Pancreas (tissue), 10 donors: ENCODE measurements at regions not wholly inside any gene's neighbourhood (a gene's known extent, or its start where the extent isn't known, plus 50 kb on each side); places are given as distances from the start of the nearest gene placed in this dataset.

Source experiments
- ATAC-seq, 4 donors: fragments of 200-7000 bp; cut with Tn5 transposase; one replicate each; pipeline versions ENCODE4 v1.8.0 to v1.9.1; 2020; ENCODE audit warnings: mild to moderate bottlenecking in 4 of 4, moderate library complexity in 4 of 4
- DNase-seq, 6 donors: peaks; one replicate each; pipeline ENCODE4 v3.0.0-alpha.2; 2020
- FAIRE-seq: peaks from 2 replicates; lab custom pipeline; 2012; peaks lifted over from hg19 to GRCh38; lab: Jason Lieb, UNC
- H3K27ac ChIP-seq, 4 donors: fragments of 200-600 bp; sonication (generic); 1 replicate in 3 of 4; 2 replicates in 1 of 4; pipeline versions ENCODE4 v1.5.0 to v1.8.0; 2020
- H3K27me3 ChIP-seq, 4 donors: fragments of 200-600 bp; one replicate each; pipeline ENCODE4 v1.8.0; 2021
- H3K36me3 ChIP-seq, 3 donors: fragments of 200-600 bp; sonication (generic) in 1 of 3; one replicate each; pipeline versions ENCODE4 v1.5.0 to v1.8.0; 2020 to 2021
- H3K4me1 ChIP-seq, 3 donors: fragments of 200-600 bp; one replicate each; pipeline ENCODE4 v1.8.0; 2021
- H3K4me3 ChIP-seq, 4 donors: fragments of 200-600 bp; sonication (generic) in 2 of 4; one replicate each; pipeline versions ENCODE4 v1.5.0 to v1.8.0; 2020 to 2021
- H3K9me3 ChIP-seq, 4 donors: fragments of 200-600 bp; one replicate each; pipeline ENCODE4 v1.8.0; 2021
- CTCF ChIP-seq, 4 donors: fragments of 200-600 bp; sonication (generic) in 3 of 4; IDR thresholded peaks; one replicate each; pipeline versions ENCODE4 v1.5.0 to v1.8.0; 2021; ENCODE audit warnings: antibody characterized with exemption in 4 of 4
- WGBS, 2 donors: extraction: QIAGEN DNeasy Blood & Tissue Kit; methylation state at CpG; one replicate each; pipeline ENCODE4 v1.1.7; 2013; 5-methylcytosine and 5-hydroxymethylcytosine counted together
- intact Hi-C, 3 donors: fragments of 100-400 bp; cut with DNase I; formaldehyde crosslinking; loops; one replicate each; pipeline versions ENCODE4 v1.11.1 to v1.14.2; 2022
- donor health status: healthy with polysubstance abuse.
- donor health status: DM: no; HTN: no; CAD: no; lungs with moderate emphysema.
- donor health status: DM: no; HTN: no; CAD: no.
- donor health status: control.
- donor health status: control.
- donor health status: Bipolar disorder and iron deficiency.
- donor health status: DM: yes; HTN: yes; CAD: no.
- donor health status: DM: no; HTN: no; CAD: no.
- donor health status: DM: no; HTN: no; CAD: no.
- donor health status: DM: yes; HTN: yes; CAD: no.

- intact Hi-C loops = no loop called here
- no peaks in the 10 kb centered on the region for H3K27me3 ChIP-seq
- ATAC-seq (no peak), FAIRE-seq (no peak), DNase-seq (no peak)
- no peaks in the 10 kb centered on the region for H3K4me1 ChIP-seq
- TF ChIP-seq CTCF (IDR thresholded peaks at IDR 0.05) = no peak
- H3K36me3 ChIP-seq = no peaks in the 10 kb centered on the region
- H3K9me3 ChIP-seq = no peaks in the 10 kb centered on the region
- no peak overlapping the region for H3K27ac ChIP-seq
- H3K4me3 ChIP-seq = no peak overlapping the region
- WGBS, 2 donors = 50 to 66% methylated on average over 1 of the region's 1 CpG
Measured at GRCh38 chr1:80579055-80579454, 1221.7 kb upstream of the ADGRL2 start.

GRCh38 chr1:80566867-80567266, 1233.9 kb upstream of the ADGRL2 start:
- Histone ChIP-seq H3K36me3 (no peaks in the 10 kb centered on the region), H3K27me3 (no peaks in the 10 kb centered on the region), H3K27ac (no peak overlapping the region), H3K4me1 (no peaks in the 10 kb centered on the region), H3K4me3 (no peak overlapping the region), H3K9me3 (no peaks in the 10 kb centered on the region)
- TF ChIP-seq CTCF (IDR thresholded peaks at IDR 0.05) = no peak
- DNase-seq (no peak), FAIRE-seq (no peak), ATAC-seq (no peak)
- intact Hi-C loops = no loop called here
- 14 to 19% methylated on average over 2 of the region's 2 CpGs for WGBS, 2 donors

GRCh38 chr1:80566123-80566522, 1234.6 kb upstream of the ADGRL2 start:
- 67 to 74% methylated on average over 1 of the region's 1 CpG for WGBS, 2 donors
- intact Hi-C loops = no loop called here

GRCh38 chr1:80565406-80565805, 1235.3 kb upstream of the ADGRL2 start:
- H3K27me3 ChIP-seq = no peaks in the 10 kb centered on the region
- no peaks in the 10 kb centered on the region for H3K36me3 ChIP-seq
- H3K9me3 ChIP-seq = no peaks in the 10 kb centered on the region
- H3K4me3 ChIP-seq = no peak overlapping the region
- no peak overlapping the region for H3K27ac ChIP-seq
- DNase-seq = no peak
- intact Hi-C loops = no loop called here
- no peak for TF ChIP-seq CTCF (IDR thresholded peaks at IDR 0.05)
- H3K4me1 ChIP-seq = no peaks in the 10 kb centered on the region
- ATAC-seq = no peak
- WGBS, 2 donors = 15 to 23% methylated on average over 1 of the region's 1 CpG
- FAIRE-seq = no peak

More at GRCh38 chr1:80566123-80566522, 1234.6 kb upstream of the ADGRL2 start:
- Histone ChIP-seq H3K9me3 (no peaks in the 10 kb centered on the region), H3K36me3 (no peaks in the 10 kb centered on the region), H3K4me1 (no peaks in the 10 kb centered on the region), H3K4me3 (no peak overlapping the region), H3K27ac (no peak overlapping the region), H3K27me3 (no peaks in the 10 kb centered on the region)
- ATAC-seq (no peak), DNase-seq (no peak), FAIRE-seq (no peak)
- no peak for TF ChIP-seq CTCF (IDR thresholded peaks at IDR 0.05)

GRCh38 chr1:80542231-80542630, 1258.5 kb upstream of the ADGRL2 start:
- Histone ChIP-seq H3K4me3 (no peak overlapping the region), H3K36me3 (no peaks in the 10 kb centered on the region), H3K27me3 (no peaks in the 10 kb centered on the region), H3K9me3 (no peaks in the 10 kb centered on the region), H3K27ac (no peak overlapping the region), H3K4me1 (no peaks in the 10 kb centered on the region)
- ATAC-seq (no peak), DNase-seq (no peak), FAIRE-seq (no peak)
- no peak for TF ChIP-seq CTCF (IDR thresholded peaks at IDR 0.05)
- WGBS, 2 donors = 78 to 88% methylated on average over 1 of the region's 1 CpG
- intact Hi-C loops = no loop called here
